ENCODE measurements at regions not wholly inside any gene's neighbourhood (a gene's known extent, or its start where the extent isn't known, plus 50 kb on each side); places are given as distances from the start of the nearest gene placed in this dataset.
"Not testable (repeated sequence)": the region's sequence is repeated elsewhere in the genome, so short reads cannot be mapped to it uniquely, and the experiment has no call there.

- no peak for DNase-seq
Measured at GRCh38 chr16:72654535-72654934, 393.4 kb downstream of the ZFHX3 start.

- no peak for DNase-seq
Measured at GRCh38 chr16:72649254-72649944, 398.5 kb downstream of the ZFHX3 start.

GRCh38 chr16:72646615-72647014 is 401.3 kb downstream of the ZFHX3 start:
- no peak for DNase-seq

GRCh38 chr16:72645538-72645937 is 402.4 kb downstream of the ZFHX3 start:
- DNase-seq = no peak

GRCh38 chr16:72644911-72645310 is 403.0 kb downstream of the ZFHX3 start:
- no peak for DNase-seq

GRCh38 chr16:72639494-72639893 is 408.4 kb downstream of the ZFHX3 start:
- DNase-seq = no peak

GRCh38 chr16:72637306-72637705 is 410.6 kb downstream of the ZFHX3 start:
- DNase-seq = no peak

GRCh38 chr16:72635694-72636093 is 412.2 kb downstream of the ZFHX3 start:
- no peak for DNase-seq

GRCh38 chr16:72635104-72635503 is 412.8 kb downstream of the ZFHX3 start:
- DNase-seq = no peak

- not testable (repeated sequence) for DNase-seq
Measured at GRCh38 chr16:72627182-72627896, 420.6 kb downstream of the ZFHX3 start.

GRCh38 chr16:72626623-72627022 is 421.3 kb downstream of the ZFHX3 start:
- no peak for DNase-seq

GRCh38 chr16:72621651-72622050 is 426.3 kb downstream of the ZFHX3 start:
- DNase-seq = no peak

- DNase-seq = no peak
Measured at GRCh38 chr16:72620853-72621252, 427.1 kb downstream of the ZFHX3 start.

- DNase-seq = no peak
Measured at GRCh38 chr16:72620348-72620747, 427.6 kb downstream of the ZFHX3 start.

- DNase-seq = no peak
Measured at GRCh38 chr16:72615856-72616255, 432.1 kb downstream of the ZFHX3 start.

GRCh38 chr16:72612718-72613117 is 435.2 kb downstream of the ZFHX3 start:
- DNase-seq = no peak

GRCh38 chr16:72612256-72612655 is 435.7 kb downstream of the ZFHX3 start:
- no peak for DNase-seq

GRCh38 chr16:72609933-72610332 is 438.0 kb upstream of the PMFBP1 start:
- DNase-seq = no peak

- no peak for DNase-seq
Measured at GRCh38 chr16:72609066-72609465, 437.1 kb upstream of the PMFBP1 start.

GRCh38 chr16:72604375-72604774 is 432.4 kb upstream of the PMFBP1 start:
- DNase-seq = no peak

- no peak for DNase-seq
Measured at GRCh38 chr16:72602499-72602898, 430.5 kb upstream of the PMFBP1 start.

GRCh38 chr16:72598696-72599095 is 426.7 kb upstream of the PMFBP1 start:
- DNase-seq = no peak

GRCh38 chr16:72597938-72598337 is 426.0 kb upstream of the PMFBP1 start:
- DNase-seq = no peak

- DNase-seq = no peak
Measured at GRCh38 chr16:72596373-72596772, 424.4 kb upstream of the PMFBP1 start.

Data from CD4-positive, alpha-beta T cell treated with Interleukin-17A for 1 hour (primary cell).